ENCODE measurements at regions not wholly inside any gene's neighbourhood (a gene's known extent, or its start where the extent isn't known, plus 50 kb on each side); places are given as distances from the start of the nearest gene placed in this dataset.

GRCh38 chr7:140229101-140229525 lies 52.3 kb upstream of the KDM7A start:
- TF ChIP-seq CTCF (IDR thresholded peaks at IDR 0.05; ENCODE audit: insufficient read depth, low read depth, low read length) (no peak), EZH2 (IDR thresholded peaks at IDR 0.05; ENCODE audit: insufficient read depth, low read length) (no peak)

All from astrocyte (in vitro differentiated cells and primary cell).